Nephron progenitor cell (in vitro differentiated cells): ENCODE measurements at regions not wholly inside any gene's neighbourhood (a gene's known extent, or its start where the extent isn't known, plus 50 kb on each side); places are given as distances from the start of the nearest gene placed in this dataset.

Source experiments
- DNase-seq: peaks from one replicate; pipeline ENCODE4 v3.0.0; 2021
- H3K27ac Mint-ChIP-seq: 2 replicates; pipeline ENCODE4 v1.8.0; 2021; ENCODE audit warnings: mild to moderate bottlenecking, moderate library complexity, mixed read lengths
- H3K27me3 Mint-ChIP-seq: 2 replicates; pipeline ENCODE4 v1.8.0; 2021; ENCODE audit warnings: mild to moderate bottlenecking, low read depth, mixed read lengths; ENCODE audit not compliant: poor library complexity
- H3K36me3 Mint-ChIP-seq: 2 replicates; pipeline ENCODE4 v1.8.0; 2021; ENCODE audit warnings: low read depth, mixed read lengths
- H3K4me1 Mint-ChIP-seq: 2 replicates; pipeline ENCODE4 v1.8.0; 2021; ENCODE audit warnings: mixed read lengths
- H3K4me3 Mint-ChIP-seq: 2 replicates; pipeline ENCODE4 v1.8.0; 2021; ENCODE audit warnings: mild to moderate bottlenecking, moderate library complexity, mixed read lengths
- H3K9me3 Mint-ChIP-seq: 2 replicates; pipeline ENCODE4 v1.8.0; 2021; ENCODE audit warnings: mild to moderate bottlenecking, moderate library complexity, mixed read lengths
- CTCF ChIP-seq: fragments of 200-600 bp; sonication (generic); IDR thresholded peaks from 2 replicates; pipeline ENCODE4 v1.5.0; 2021; ENCODE audit warnings: antibody characterized with exemption

GRCh38 chr4:104128031-104128849, 366.5 kb downstream of the CXXC4 start:
- Mint-ChIP-seq H3K27ac (no peak overlapping the region), H3K27me3 (no peaks in the 10 kb centered on the region), H3K36me3 (no peaks in the 10 kb centered on the region), H3K4me1 (no peaks in the 10 kb centered on the region), H3K4me3 (no peak overlapping the region), H3K9me3 (no peaks in the 10 kb centered on the region)
- no peak for TF ChIP-seq CTCF
- no peak for DNase-seq

GRCh38 chr4:104123021-104123420, 371.7 kb downstream of the CXXC4 start:
- Mint-ChIP-seq H3K27ac (no peak overlapping the region), H3K36me3 (no peaks in the 10 kb centered on the region), H3K4me1 (no peaks in the 10 kb centered on the region), H3K4me3 (no peak overlapping the region), H3K27me3 (no peaks in the 10 kb centered on the region), H3K9me3 (no peaks in the 10 kb centered on the region)
- no peak for TF ChIP-seq CTCF
- DNase-seq, result no peak

GRCh38 chr4:104117776-104118175, 376.9 kb downstream of the CXXC4 start:
- TF ChIP-seq CTCF, result no peak
- Mint-ChIP-seq H3K9me3 (peaks cover 14% of the 10 kb centered on the region), H3K36me3 (no peaks in the 10 kb centered on the region), H3K4me3 (no peak overlapping the region), H3K4me1 (no peaks in the 10 kb centered on the region), H3K27ac (no peak overlapping the region), H3K27me3 (no peaks in the 10 kb centered on the region)
- no peak for DNase-seq

- Mint-ChIP-seq H3K4me1 (no peaks in the 10 kb centered on the region), H3K9me3 (peaks cover 14% of the 10 kb centered on the region), H3K36me3 (no peaks in the 10 kb centered on the region), H3K27me3 (no peaks in the 10 kb centered on the region), H3K4me3 (no peak overlapping the region), H3K27ac (no peak overlapping the region)
- no peak for TF ChIP-seq CTCF
- DNase-seq, result no peak
These were observed 380.8 kb downstream of the CXXC4 start for GRCh38 chr4:104113850-104114249.

DNA sequence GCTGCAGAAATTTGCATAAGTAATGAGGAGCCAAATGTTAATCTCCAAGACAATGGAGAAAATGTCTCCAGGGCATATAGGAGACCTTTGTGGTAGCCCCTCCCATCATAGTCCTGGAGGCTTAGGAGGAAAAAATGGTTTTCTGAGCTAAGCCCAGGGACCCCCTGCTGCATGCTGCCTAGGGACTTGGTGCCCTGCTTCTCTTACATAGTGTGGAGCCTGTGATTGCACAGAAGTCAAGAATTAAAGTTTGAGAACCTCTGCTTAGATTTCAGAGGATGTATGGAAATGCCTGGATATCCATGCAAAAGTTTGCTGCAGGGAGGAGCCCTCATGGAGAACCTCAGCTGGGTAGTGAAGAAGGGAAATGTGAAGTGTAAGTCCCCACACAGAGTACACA, 379.4 kb upstream of the TACR3 start:
- no peak for TF ChIP-seq CTCF
- Mint-ChIP-seq H3K36me3 (no peaks in the 10 kb centered on the region), H3K4me3 (no peak overlapping the region), H3K9me3 (peaks cover 41% of the 10 kb centered on the region), H3K4me1 (no peaks in the 10 kb centered on the region), H3K27me3 (no peaks in the 10 kb centered on the region), H3K27ac (no peak overlapping the region)
- DNase-seq, result no peak

- DNase-seq, result no peak
- no peak overlapping the region for H3K27ac Mint-ChIP-seq
- peaks cover 20% of the 10 kb centered on the region for H3K9me3 Mint-ChIP-seq
- no peak overlapping the region for H3K4me3 Mint-ChIP-seq
- no peaks in the 10 kb centered on the region for H3K36me3 Mint-ChIP-seq
- no peak for TF ChIP-seq CTCF
- H3K27me3 Mint-ChIP-seq, result no peaks in the 10 kb centered on the region
- H3K4me1 Mint-ChIP-seq, result no peaks in the 10 kb centered on the region
These were observed 373.5 kb upstream of the TACR3 start for GRCh38 chr4:104093247-104093646.
